CD14-positive monocyte (primary cell): ENCODE measurements at regions not wholly inside any gene's neighbourhood (a gene's known extent, or its start where the extent isn't known, plus 50 kb on each side); places are given as distances from the start of the nearest gene placed in this dataset.

Experiments used
- DNase-seq, 3 donors: peaks; one replicate each; pipeline ENCODE4 v3.0.0-alpha.2; 2011 to 2022
- H2AFZ ChIP-seq: 2 replicates; pipeline ENCODE4 v1.6.0; 2012; ENCODE audit warnings: mild to moderate bottlenecking, low read depth, low read length, inconsistent platforms; ENCODE audit not compliant: insufficient read depth, poor library complexity, severe bottlenecking
- H3K27ac ChIP-seq, 2 donors: 1 replicate in 1 of 2; 2 replicates in 1 of 2; pipeline ENCODE4 v1.5.1; 2012 to 2013; ENCODE audit warnings: low read length in 2 of 2, control low read depth in 1 of 2, inconsistent platforms in 1 of 2, low read depth in 1 of 2, mild to moderate bottlenecking in 1 of 2
- H3K27me3 ChIP-seq, 2 donors: one replicate each; pipeline versions ENCODE4 v1.6.0 to v1.6.1; 2011 to 2013; ENCODE audit warnings: low read length in 2 of 2; ENCODE audit not compliant: control insufficient read depth in 2 of 2, insufficient read depth in 2 of 2
- H3K36me3 ChIP-seq, 2 donors: replicated peaks in 1 of 2; 1 replicate in 1 of 2; 2 replicates in 1 of 2; pipeline versions ENCODE4 v1.5.1 to v1.6.1; 2012 to 2013; ENCODE audit warnings: low read length in 2 of 2, control low read depth in 1 of 2, inconsistent platforms in 1 of 2, mild to moderate bottlenecking in 1 of 2; ENCODE audit not compliant: insufficient read depth in 2 of 2, control insufficient read depth in 1 of 2
- H3K4me1 ChIP-seq, 2 donors: 1 replicate in 1 of 2; 2 replicates in 1 of 2; pipeline versions ENCODE4 v1.5.1 to v1.6.1; 2012 to 2013; ENCODE audit warnings: low read length in 2 of 2, control low read depth in 1 of 2, inconsistent platforms in 1 of 2, mild to moderate bottlenecking in 1 of 2, moderate library complexity in 1 of 2; ENCODE audit not compliant: insufficient read depth in 2 of 2, control insufficient read depth in 1 of 2
- H3K4me2 ChIP-seq: replicated peaks from 2 replicates; pipeline ENCODE3; 2012; ENCODE audit warnings: low read length, moderate library complexity, mild to moderate bottlenecking; ENCODE audit not compliant: poor library complexity, severe bottlenecking; ENCODE audit errors: extremely low read depth
- H3K4me3 ChIP-seq, 3 experiments: fragments of 200-600 bp in 1 of 3; sonication (generic) in 1 of 3; replicated peaks in 1 of 3; 1 replicate in 2 of 3; 2 replicates in 1 of 3; pipeline ENCODE4 v1.5.1; 2011 to 2013; ENCODE audit warnings: low read length in 3 of 3, mild to moderate bottlenecking in 3 of 3, control low read depth in 2 of 3, low read depth in 2 of 3, inconsistent platforms in 1 of 3, moderate library complexity in 1 of 3
- H3K79me2 ChIP-seq: 2 replicates; pipeline ENCODE4 v1.6.0; 2012; ENCODE audit warnings: mild to moderate bottlenecking, control low read depth, inconsistent platforms, low read length, moderate library complexity; ENCODE audit not compliant: insufficient read depth
- H3K9ac ChIP-seq: 2 replicates; pipeline ENCODE4 v1.6.0; 2017; ENCODE audit warnings: low read length, mild to moderate bottlenecking; ENCODE audit not compliant: insufficient read depth, poor library complexity, severe bottlenecking
- H3K9me3 ChIP-seq, 2 donors: replicated peaks in 1 of 2; 1 replicate in 1 of 2; 2 replicates in 1 of 2; pipeline versions ENCODE4 v1.5.1 to v1.6.1; 2012 to 2013; ENCODE audit warnings: low read length in 2 of 2, control low read depth in 1 of 2; ENCODE audit not compliant: control insufficient read depth in 1 of 2, insufficient read depth in 1 of 2
- H4K20me1 ChIP-seq: 2 replicates; pipeline ENCODE4 v1.6.0; 2012; ENCODE audit warnings: mild to moderate bottlenecking, low read length, control low read depth, moderate library complexity; ENCODE audit not compliant: insufficient read depth
- H3K27ac Mint-ChIP-seq, 7 donors: one replicate each; pipeline ENCODE4 v1.8.0; 2020; ENCODE audit warnings: mild to moderate bottlenecking in 7 of 7, mixed read lengths in 7 of 7, moderate library complexity in 6 of 7, inconsistent platforms in 2 of 7
- H3K27me3 Mint-ChIP-seq, 3 donors: one replicate each; pipeline ENCODE4 v1.8.0; 2021 to 2022; ENCODE audit warnings: low read depth in 3 of 3, mild to moderate bottlenecking in 3 of 3, mixed read lengths in 3 of 3, moderate library complexity in 3 of 3, inconsistent platforms in 1 of 3
- H3K36me3 Mint-ChIP-seq, 2 donors: one replicate each; pipeline ENCODE4 v1.8.0; 2020; ENCODE audit warnings: mixed read lengths in 2 of 2, inconsistent platforms in 1 of 2, mild to moderate bottlenecking in 1 of 2
- H3K4me1 Mint-ChIP-seq: one replicate; pipeline ENCODE4 v1.8.0; 2020; ENCODE audit warnings: mild to moderate bottlenecking, mixed read lengths
- H3K4me3 Mint-ChIP-seq, 2 donors: one replicate each; pipeline ENCODE4 v1.8.0; 2020; ENCODE audit warnings: mild to moderate bottlenecking in 2 of 2, mixed read lengths in 2 of 2, moderate library complexity in 1 of 2
- H3K9me3 Mint-ChIP-seq, 7 donors: one replicate each; pipeline ENCODE4 v1.8.0; 2020 to 2022; ENCODE audit warnings: mixed read lengths in 7 of 7, mild to moderate bottlenecking in 6 of 7, moderate library complexity in 6 of 7, inconsistent platforms in 2 of 7
- WGBS: methylation state at CpG from one replicate; pipeline ENCODE4 v1.1.5; 2013; ENCODE audit warnings: missing lambda C conversion rate; ENCODE audit not compliant: insufficient coverage; 5-methylcytosine and 5-hydroxymethylcytosine counted together
- intact Hi-C, 2 donors: fragments of 100-400 bp; cut with micrococcal nuclease; formaldehyde crosslinking; loops; one replicate each; pipeline versions ENCODE4 v1.15.0 to v1.15.1; 2023
- TF ChIP-seq, protein P1 (sequence below): fragments of 200-600 bp; IDR thresholded peaks from one replicate; pipeline ENCODE4 v1.8.0; 2022; ENCODE audit warnings: antibody characterized with exemption, mild to moderate bottlenecking

DNA sequence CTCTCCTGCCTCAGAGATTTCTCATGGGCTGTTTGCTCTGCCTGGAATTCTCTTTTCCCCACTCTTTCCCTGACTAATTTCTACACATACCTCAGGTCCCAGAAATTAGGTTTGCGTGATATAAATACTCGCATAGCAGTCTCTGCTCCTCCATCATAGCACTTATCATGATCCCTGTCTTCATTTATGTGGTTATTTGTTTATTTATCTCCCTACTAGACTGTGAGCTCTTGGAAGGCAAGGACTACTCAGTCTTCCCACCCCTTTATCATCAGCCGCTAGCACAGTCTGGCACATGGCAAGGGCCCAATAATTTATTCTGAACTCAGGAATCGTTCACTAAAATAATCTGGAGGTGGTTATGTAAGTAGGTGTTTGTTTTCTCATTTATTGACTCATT lies 79.3 kb downstream of the ADCYAP1 start:
- intact Hi-C loops, result no loop called here
- Histone ChIP-seq H3K4me1 (no peaks in the 10 kb centered on the region), H3K27me3 (no peaks in the 10 kb centered on the region), H4K20me1 (no peaks in the 10 kb centered on the region), H3K27ac (no peak overlapping the region), H3K79me2 (no peaks in the 10 kb centered on the region), H3K4me2 (no peak overlapping the region), H3K9ac (no peak overlapping the region), H3K9me3 (peaks cover 0 to 19% of the 10 kb centered on the region in 2 donors), H3K36me3 (no peaks in the 10 kb centered on the region), H3K4me3 (no peak overlapping the region), H2AFZ (no peak overlapping the region)
- no peak overlapping the region for H3K4me3 Mint-ChIP-seq
- no peaks in the 10 kb centered on the region for H3K4me1 Mint-ChIP-seq
- DNase-seq, result no peak
- no peaks in the 10 kb centered on the region for H3K36me3 Mint-ChIP-seq
- TF ChIP-seq, protein P1, sequence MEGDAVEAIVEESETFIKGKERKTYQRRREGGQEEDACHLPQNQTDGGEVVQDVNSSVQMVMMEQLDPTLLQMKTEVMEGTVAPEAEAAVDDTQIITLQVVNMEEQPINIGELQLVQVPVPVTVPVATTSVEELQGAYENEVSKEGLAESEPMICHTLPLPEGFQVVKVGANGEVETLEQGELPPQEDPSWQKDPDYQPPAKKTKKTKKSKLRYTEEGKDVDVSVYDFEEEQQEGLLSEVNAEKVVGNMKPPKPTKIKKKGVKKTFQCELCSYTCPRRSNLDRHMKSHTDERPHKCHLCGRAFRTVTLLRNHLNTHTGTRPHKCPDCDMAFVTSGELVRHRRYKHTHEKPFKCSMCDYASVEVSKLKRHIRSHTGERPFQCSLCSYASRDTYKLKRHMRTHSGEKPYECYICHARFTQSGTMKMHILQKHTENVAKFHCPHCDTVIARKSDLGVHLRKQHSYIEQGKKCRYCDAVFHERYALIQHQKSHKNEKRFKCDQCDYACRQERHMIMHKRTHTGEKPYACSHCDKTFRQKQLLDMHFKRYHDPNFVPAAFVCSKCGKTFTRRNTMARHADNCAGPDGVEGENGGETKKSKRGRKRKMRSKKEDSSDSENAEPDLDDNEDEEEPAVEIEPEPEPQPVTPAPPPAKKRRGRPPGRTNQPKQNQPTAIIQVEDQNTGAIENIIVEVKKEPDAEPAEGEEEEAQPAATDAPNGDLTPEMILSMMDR, result no peak
- no CpG with 5 or more reads among the region's 4 CpGs for WGBS
- H3K9me3 Mint-ChIP-seq, result peaks cover 0 to 16% (median 7%) of the 10 kb centered on the region in 7 donors
- no peak overlapping the region for H3K27ac Mint-ChIP-seq
- H3K27me3 Mint-ChIP-seq, result no peaks in the 10 kb centered on the region

DNA sequence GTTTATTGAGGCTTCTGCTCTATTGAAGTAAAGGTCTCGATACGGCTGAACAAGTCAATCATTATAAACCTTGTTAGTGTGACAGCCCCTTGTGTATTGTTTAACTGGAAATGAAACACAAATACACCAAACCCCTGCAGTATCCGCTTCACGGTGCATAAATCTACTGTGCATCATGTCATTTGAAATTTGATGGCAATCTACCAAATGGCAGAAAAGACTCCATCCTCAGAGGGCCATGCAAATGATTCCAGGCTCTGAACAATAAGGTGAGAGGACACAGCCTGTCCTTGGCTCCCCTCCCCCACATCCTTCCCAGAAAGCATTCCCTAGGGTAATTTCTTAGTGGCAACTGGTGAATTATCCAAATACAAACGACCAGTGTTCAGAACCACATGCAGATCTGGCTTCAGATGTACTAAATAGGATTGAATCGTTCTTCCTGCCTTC lies 80.6 kb downstream of the ADCYAP1 start:
- intact Hi-C loops, result no loop called here
- Mint-ChIP-seq H3K36me3 (no peaks in the 10 kb centered on the region), H3K27ac (no peak overlapping the region), H3K4me1 (no peaks in the 10 kb centered on the region), H3K27me3 (peaks cover 0 to 1% (median 0%) of the 10 kb centered on the region in 3 donors), H3K4me3 (no peak overlapping the region), H3K9me3 (peaks cover 0 to 8% (median 1%) of the 10 kb centered on the region in 7 donors)
- no peak overlapping the region for H3K9ac ChIP-seq
- no peaks in the 10 kb centered on the region for H4K20me1 ChIP-seq
- TF ChIP-seq, protein P1, result no peak
- WGBS, result no CpG with 5 or more reads among the region's 6 CpGs
- no peak overlapping the region for H3K4me2 ChIP-seq
- no peaks in the 10 kb centered on the region for H3K27me3 ChIP-seq
- H3K79me2 ChIP-seq, result no peaks in the 10 kb centered on the region
- H3K27ac ChIP-seq, result no peak overlapping the region
- no peak overlapping the region for H2AFZ ChIP-seq
- H3K36me3 ChIP-seq, result no peaks in the 10 kb centered on the region
- no peak for DNase-seq
- H3K4me3 ChIP-seq, result no peak overlapping the region
- H3K4me1 ChIP-seq, result no peaks in the 10 kb centered on the region
- H3K9me3 ChIP-seq, result peaks cover 0 to 8% of the 10 kb centered on the region in 2 donors
